Globus pallidus (tissue), 1 donor: ENCODE measurements at regions not wholly inside any gene's neighbourhood (a gene's known extent, or its start where the extent isn't known, plus 50 kb on each side); places are given as distances from the start of the nearest gene placed in this dataset.
"Not testable (repeated sequence)": the region's sequence is repeated elsewhere in the genome, so short reads cannot be mapped to it uniquely, and the experiment has no call there.

Source experiments
- DNase-seq: peaks from one replicate; pipeline ENCODE4 v3.0.0-alpha.2; 2015; ENCODE audit warnings: low spot score

DNA sequence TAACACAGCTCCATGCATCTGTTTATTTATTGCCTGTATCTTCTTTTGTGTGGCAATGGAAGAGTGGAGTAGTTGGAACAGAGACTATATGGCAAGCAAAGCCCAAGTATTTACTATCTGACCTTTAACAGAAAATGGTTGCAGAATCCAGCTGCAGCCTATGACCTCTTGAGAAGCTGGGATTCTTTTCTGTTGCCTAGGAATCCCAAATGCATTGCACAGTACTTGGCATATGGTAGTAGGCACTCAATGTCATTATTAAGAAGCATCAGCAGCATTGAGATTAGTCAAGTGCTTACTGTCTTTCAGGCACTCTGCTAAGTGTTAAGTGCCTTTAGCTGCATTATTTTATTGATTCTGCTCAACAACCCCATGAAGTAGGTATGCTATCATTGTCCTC is 331.6 kb downstream of the CCDC85A start:
- no peak for DNase-seq

GRCh38 chr2:56519806-56520205 is 336.0 kb downstream of the CCDC85A start:
- no peak for DNase-seq

- no peak for DNase-seq
Measured at GRCh38 chr2:56522605-56523089, 338.9 kb downstream of the CCDC85A start.

- no peak for DNase-seq
Measured at GRCh38 chr2:56523816-56524215, 340.0 kb downstream of the CCDC85A start.

GRCh38 chr2:56531668-56532420 is 348.1 kb downstream of the CCDC85A start:
- DNase-seq: no peak

GRCh38 chr2:56534321-56534720 is 350.5 kb downstream of the CCDC85A start:
- no peak for DNase-seq

DNA sequence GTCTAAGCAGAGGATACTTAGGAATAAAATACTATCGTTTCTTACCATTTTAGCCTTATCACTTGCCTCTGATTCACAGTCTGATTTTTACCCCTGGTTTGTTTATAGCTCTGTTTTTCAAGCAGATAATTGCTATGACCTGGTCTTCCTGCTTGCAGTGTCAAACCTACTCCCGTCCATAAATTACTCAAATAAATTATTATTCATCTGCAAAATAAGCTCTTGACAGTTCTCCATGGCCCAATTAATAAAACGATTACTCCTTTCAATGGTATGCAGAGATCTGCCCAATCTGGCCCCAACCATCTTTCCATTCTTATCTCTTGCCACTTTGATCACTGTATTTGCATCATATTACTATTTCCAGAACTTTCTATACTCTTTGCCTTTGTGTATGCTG is 354.0 kb downstream of the CCDC85A start:
- DNase-seq: no peak

DNA sequence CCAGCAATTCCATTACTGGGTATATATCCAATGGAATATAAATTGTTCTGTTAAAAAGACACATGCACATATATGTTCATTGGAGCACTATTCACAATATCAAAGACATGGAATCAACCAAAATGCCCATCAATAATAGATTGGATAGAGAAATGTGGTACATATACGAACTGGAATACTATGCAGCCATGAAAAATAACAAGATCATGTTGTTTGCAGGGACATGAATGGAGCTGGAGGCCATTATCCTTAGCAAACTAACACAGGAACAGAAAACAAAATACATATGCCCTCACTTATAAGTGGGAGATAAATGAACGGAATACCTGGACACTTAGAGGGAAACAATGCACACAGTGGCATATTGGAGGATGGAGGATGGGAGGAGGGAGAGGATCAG is 355.8 kb downstream of the CCDC85A start:
- no peak for DNase-seq

GRCh38 chr2:56540467-56540866 is 356.7 kb downstream of the CCDC85A start:
- no peak for DNase-seq

- DNase-seq: no peak
Measured at GRCh38 chr2:56540916-56541315, 357.1 kb downstream of the CCDC85A start.

GRCh38 chr2:56542213-56542612 is 358.4 kb downstream of the CCDC85A start:
- no peak for DNase-seq

DNA sequence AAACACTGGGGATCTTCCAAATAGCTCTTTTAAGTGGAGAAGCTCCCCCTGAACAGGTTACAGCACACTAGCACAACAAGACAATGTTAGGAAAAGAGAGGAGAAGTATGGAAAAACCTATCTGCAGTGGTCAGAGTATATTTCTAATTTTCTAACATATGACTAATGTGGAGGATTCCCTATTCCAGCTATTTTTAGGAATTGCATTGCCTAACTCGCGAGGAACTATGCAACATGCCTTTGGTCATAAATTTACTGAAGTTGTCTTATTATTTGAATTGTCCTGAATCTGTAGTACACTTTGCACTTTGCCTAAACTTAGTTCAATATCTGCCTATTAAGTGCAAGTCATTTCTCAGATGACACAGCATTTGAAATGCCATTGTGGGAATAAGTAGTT is 381.4 kb downstream of the CCDC85A start:
- DNase-seq: no peak

DNA sequence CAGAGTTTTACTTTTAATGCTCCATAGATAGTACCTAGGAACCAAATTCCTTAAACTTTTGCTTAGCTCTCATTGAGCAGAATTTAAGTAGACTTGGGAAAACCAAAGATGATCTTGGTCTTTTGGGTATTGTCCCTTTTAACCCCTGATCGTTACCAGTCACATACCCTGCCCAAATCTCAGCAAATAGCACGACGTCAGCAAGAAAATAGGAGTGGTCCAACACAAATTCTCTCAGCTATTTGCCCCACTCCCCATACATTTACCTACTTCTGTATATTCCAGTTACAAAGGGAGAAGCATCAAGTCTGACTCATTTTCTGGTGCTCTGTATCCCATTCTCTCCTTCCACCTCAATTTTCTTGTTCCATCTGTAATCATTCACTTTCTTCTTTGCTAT is 387.3 kb downstream of the CCDC85A start:
- DNase-seq: no peak

DNA sequence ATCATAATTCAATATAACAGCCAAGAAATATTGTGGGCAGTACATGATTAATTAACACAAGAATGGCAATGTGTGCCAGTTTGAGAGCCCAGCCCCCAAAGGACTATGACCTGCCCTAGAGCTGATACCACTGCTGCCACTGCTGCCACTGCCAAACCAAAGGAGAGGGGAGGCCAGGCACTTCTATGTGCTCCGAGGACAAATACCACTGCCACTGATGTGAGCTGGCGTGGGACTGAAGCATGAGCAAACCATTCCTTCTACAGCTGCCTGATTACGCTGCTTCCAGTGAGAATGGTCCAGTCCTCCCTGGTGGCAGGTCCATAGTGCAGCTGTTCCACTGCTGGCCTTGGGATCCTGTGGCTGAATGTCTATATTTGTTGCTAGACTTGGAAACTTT is 392.2 kb downstream of the CCDC85A start:
- DNase-seq: no peak

GRCh38 chr2:56580242-56580641 is 396.5 kb downstream of the CCDC85A start:
- no peak for DNase-seq

GRCh38 chr2:56582570-56582969 is 398.8 kb downstream of the CCDC85A start:
- no peak for DNase-seq

DNA sequence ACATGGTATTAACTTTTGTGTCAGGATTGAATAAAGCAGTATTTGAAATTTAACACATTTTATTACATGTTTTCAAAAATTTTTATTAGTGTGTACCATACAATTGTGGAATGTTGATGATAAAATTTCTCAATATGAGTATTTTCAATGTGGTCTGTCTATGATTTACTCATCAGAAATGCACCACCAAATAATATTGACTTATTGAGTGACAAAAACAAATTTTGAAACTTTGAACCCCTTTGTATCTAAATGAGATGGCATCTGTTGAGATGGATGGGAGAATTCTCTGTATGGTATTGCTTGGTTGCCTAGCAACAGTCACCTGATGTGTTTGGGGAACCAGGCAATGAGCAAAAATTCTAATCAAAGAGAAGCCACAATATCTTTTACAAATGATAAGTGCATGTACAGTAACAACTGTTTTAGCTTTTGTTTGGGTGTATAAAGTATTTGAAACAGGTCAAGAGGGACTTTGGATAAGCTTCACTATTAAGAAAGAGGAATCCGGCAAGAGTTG is 400.1 kb downstream of the CCDC85A start:
- DNase-seq: no peak

DNA sequence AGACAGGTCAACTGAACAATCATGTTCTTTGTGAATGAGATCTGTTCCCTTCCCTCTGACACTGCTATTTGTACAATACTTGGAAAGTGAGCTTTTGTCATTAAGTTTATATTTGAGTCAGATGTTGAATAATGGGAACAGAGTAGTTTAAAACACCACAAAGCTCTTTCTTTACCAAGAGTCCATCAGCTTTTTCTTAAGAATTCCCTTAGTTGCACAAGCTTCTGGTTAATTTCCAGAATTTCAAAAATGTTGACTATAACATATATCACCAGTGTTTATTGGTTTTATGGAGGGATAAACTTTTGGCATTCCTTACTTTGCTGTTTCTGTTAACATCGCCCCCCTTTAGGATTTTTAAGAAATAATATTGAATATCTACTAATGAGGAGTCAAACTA is 403.7 kb downstream of the CCDC85A start:
- no peak for DNase-seq

GRCh38 chr2:56589194-56589593 is 405.4 kb downstream of the CCDC85A start:
- DNase-seq: no peak

DNA sequence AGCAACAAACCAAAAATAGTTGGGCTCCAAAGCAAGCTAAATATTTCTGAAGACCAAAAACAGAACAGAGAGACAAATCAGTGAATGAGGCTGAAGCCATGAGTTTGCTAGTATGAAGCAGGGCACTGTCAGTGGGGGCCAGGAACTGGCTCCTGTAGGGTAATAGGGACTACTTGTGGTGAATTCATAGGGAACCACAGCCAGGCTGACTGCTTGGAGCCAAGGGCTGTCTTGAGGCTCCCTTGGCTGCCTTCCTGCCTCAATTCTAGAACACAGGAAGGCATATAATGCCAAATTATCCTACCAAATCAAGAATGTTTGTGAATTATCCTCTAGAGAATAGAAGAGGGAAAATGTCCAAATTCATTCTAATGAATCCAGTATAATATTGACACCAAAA is 406.0 kb downstream of the CCDC85A start:
- DNase-seq: peak; percentile 2

GRCh38 chr2:56590611-56591010 is 406.8 kb downstream of the CCDC85A start:
- DNase-seq: no peak

DNA sequence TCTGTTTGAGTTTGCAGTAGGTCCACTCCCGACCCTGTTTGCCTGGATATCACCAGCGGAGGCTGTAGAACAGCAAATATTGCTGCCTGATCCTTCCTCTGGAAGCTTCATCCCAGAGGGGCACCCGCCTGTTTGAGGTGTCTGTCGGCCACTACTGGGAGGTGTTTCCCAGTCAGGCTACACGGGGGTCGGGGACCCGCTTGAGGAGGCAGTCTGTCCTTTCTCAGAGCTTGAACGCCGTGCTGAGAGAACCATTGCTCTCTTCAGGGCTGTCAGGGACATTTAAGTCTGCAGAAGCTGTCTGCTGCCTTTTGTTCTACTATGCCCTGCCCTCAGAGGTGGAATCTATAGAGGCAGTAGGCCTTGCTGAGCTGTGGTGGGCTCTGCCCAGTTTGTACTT is 422.3 kb downstream of the CCDC85A start:
- not testable (repeated sequence) for DNase-seq

DNA sequence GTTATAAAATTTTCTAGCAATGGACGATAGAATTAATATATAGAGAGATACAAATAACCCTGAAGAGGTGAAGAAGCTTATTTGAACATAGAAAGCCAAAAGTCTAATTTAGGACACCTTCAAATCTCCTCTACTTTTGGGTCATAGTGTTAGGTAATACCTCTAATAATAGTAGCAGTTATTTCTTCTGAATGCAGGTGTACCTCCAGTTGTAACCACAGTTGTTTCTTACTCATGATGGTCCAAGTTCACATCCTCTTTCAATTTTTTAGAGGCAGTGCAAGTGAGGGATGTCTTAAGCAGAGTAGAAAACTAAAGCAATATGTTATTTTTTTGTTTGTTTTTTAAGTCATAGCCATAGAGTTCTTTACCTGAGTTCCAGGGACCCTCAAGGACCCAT is 429.5 kb downstream of the CCDC85A start:
- no peak for DNase-seq

DNA sequence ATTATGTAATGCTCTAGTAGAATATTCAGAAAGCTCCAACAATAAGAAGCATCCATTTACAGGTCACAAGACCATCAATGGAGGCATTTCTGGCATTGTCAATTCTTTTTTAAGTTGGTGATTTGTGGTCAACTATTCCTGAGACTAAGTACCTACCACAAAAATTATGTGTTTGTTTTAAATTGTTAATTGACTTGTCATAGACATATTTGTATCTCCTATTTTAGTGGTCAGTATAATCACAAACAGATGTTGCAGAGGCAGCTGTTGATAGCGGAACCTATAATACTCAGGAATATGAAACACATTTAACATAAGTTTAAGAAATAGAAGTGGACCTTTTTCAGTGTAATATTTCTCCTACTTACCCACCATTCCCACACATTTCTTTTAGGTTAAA is 430.1 kb downstream of the CCDC85A start:
- DNase-seq: no peak
